ENCODE measurements at regions not wholly inside any gene's neighbourhood (a gene's known extent, or its start where the extent isn't known, plus 50 kb on each side); places are given as distances from the start of the nearest gene placed in this dataset.

GRCh38 chr3:66553441-66554113 lies 52.8 kb upstream of the LRIG1 start:
- Histone ChIP-seq H4K91ac (replicated peaks; ENCODE audit: insufficient read length, low read length) (no peak overlapping the region), H2BK120ac (replicated peaks; ENCODE audit: low read depth, low read length) (no peak overlapping the region), H3K27me3 (replicated peaks in 1 of 4; ENCODE audit: control insufficient read depth in 3 of 4, extremely low read depth in 1 of 4, insufficient read depth in 3 of 4, low read length in 3 of 4) (no peaks in the 10 kb centered on the region), H3K27ac (ENCODE audit: low read depth, low read length) (no peak overlapping the region), H3K9me3 (ENCODE audit: insufficient read depth in 2 of 2, low read depth in 1 of 2, low read length in 1 of 2) (no peaks in the 10 kb centered on the region), H3K79me2 (ENCODE audit: control insufficient read depth in 1 of 2, insufficient read depth in 2 of 2, low read length in 2 of 2) (no peaks in the 10 kb centered on the region), H3K36me3 (ENCODE audit: control insufficient read depth in 2 of 4, insufficient read depth in 4 of 4, low read length in 3 of 4) (no peaks in the 10 kb centered on the region), H3K4me3 (ENCODE audit: extremely low read depth in 1 of 4, insufficient read depth in 2 of 4, low read depth in 3 of 4, low read length in 4 of 4) (no peak overlapping the region), H3K4me1 (replicated peaks in 1 of 4; ENCODE audit: control insufficient read depth in 3 of 4, insufficient read depth in 4 of 4, low read length in 3 of 4) (peaks cover 6 to 14% (median 10%) of the 10 kb centered on the region in 4 experiments), H3K4ac (replicated peaks; ENCODE audit: insufficient read length, low read depth, low read length) (peak overlapping the region; percentile 93), H2AFZ (ENCODE audit: low read length) (no peak overlapping the region; the same call in 1 of the 2 replicates), H2AK5ac (ENCODE audit: low read depth, low read length) (no peak overlapping the region), H2BK12ac (ENCODE audit: low read depth, low read length) (no peak overlapping the region), H3K14ac (ENCODE audit: insufficient read length) (no peak overlapping the region), H3K18ac (ENCODE audit: extremely low read depth, low read length) (peak overlapping the region; percentile 24), H3K4me2 (ENCODE audit: insufficient read depth in 1 of 2, low read depth in 2 of 2, low read length in 2 of 2) (no peak overlapping the region), H4K8ac (ENCODE audit: extremely low read depth, insufficient read depth, low read length) (no peak overlapping the region), H3K23me2 (ENCODE audit: low read depth, low read length) (no peaks in the 10 kb centered on the region), H2BK20ac (ENCODE audit: low read length) (peak overlapping the region; percentile 75; the same call in 1 of the 2 replicates), H3K23ac (ENCODE audit: insufficient read length) (no peak overlapping the region), H4K5ac (ENCODE audit: insufficient read length, low read depth, low read length) (no peak overlapping the region), H2BK15ac (ENCODE audit: low read length) (no peak overlapping the region), H3K79me1 (ENCODE audit: low read depth, low read length) (no peaks in the 10 kb centered on the region), H2BK5ac (ENCODE audit: low read depth, low read length) (no peak overlapping the region), H3K56ac (replicated peaks; ENCODE audit: insufficient read length, low read depth, low read length) (no peak overlapping the region), H3K9ac (replicated peaks in 1 of 4; ENCODE audit: extremely low read depth in 1 of 4, low read depth in 3 of 4, low read length in 3 of 4) (no peak overlapping the region), H4K20me1 (replicated peaks in 1 of 2; ENCODE audit: control insufficient read depth in 1 of 2, insufficient read depth in 2 of 2, low read length in 2 of 2) (no peaks in the 10 kb centered on the region)
- TF ChIP-seq NRF1 (IDR thresholded peaks at IDR 0.05; ENCODE audit: low read depth, low read length) = no peak
- no peak for TF ChIP-seq CEBPB (IDR thresholded peaks at IDR 0.05; ENCODE audit: low read depth, low read length)
- DNase-seq (ENCODE audit: low read depth in 1 of 2, low spot score in 2 of 2) = no peak
- ChIA-PET CTCF (ENCODE audit: partially characterized antibody) (interaction anchor here (0.6 to 2.1 kb wide), 2 partner anchors 19 to 75 kb away, joined by 3 to 9 read pairs; no protein-coding TSS in a partner anchor), POLR2A (ENCODE audit: partially characterized antibody) (no interaction called here)
- WGBS, 2 experiments (ENCODE audit: extremely low coverage in 1 of 2, insufficient coverage in 1 of 2, insufficient read length in 1 of 2, insufficient replicate concordance in 2 of 2, low coverage in 1 of 2, low lambda C conversion rate in 2 of 2, missing lambda C conversion rate in 1 of 2) = 88% methylated on average over 11 of the region's 11 CpGs; no CpG with 5 or more reads in 1 of the 2 experiments
- FAIRE-seq = no peak

Data from H1 (cell line).